ENCODE measurements at regions not wholly inside any gene's neighbourhood (a gene's known extent, or its start where the extent isn't known, plus 50 kb on each side); places are given as distances from the start of the nearest gene placed in this dataset.

GRCh38 chr13:67652887-67653286 is 422.8 kb upstream of the PCDH9 start:
- 97% methylated on average over 3 of the region's 3 CpGs; no CpG with 5 or more reads in 1 of the 2 experiments for WGBS, 2 experiments (ENCODE audit: extremely low coverage in 1 of 2, insufficient coverage in 1 of 2, insufficient read length in 1 of 2, insufficient replicate concordance in 2 of 2, low coverage in 1 of 2, low lambda C conversion rate in 2 of 2, missing lambda C conversion rate in 1 of 2)
- H4K91ac ChIP-seq (replicated peaks; ENCODE audit: insufficient read length, low read length), result no peak overlapping the region
- ChIA-PET POLR2A (ENCODE audit: partially characterized antibody) (no interaction called here), CTCF (ENCODE audit: partially characterized antibody) (interaction anchor here (1.2 kb wide), 1 partner anchor 189 kb away, joined by 3 read pairs; no protein-coding TSS in a partner anchor)
- no peak overlapping the region for H3K4me2 ChIP-seq (ENCODE audit: insufficient read depth in 1 of 2, low read depth in 2 of 2, low read length in 2 of 2)
- no peak overlapping the region for H2BK12ac ChIP-seq (ENCODE audit: low read depth, low read length)
- no peaks in the 10 kb centered on the region for H3K27me3 ChIP-seq (replicated peaks in 1 of 4; ENCODE audit: control insufficient read depth in 3 of 4, extremely low read depth in 1 of 4, insufficient read depth in 3 of 4, low read length in 3 of 4)
- no peak overlapping the region for H2BK5ac ChIP-seq (ENCODE audit: low read depth, low read length)
- H3K79me1 ChIP-seq (ENCODE audit: low read depth, low read length), result no peaks in the 10 kb centered on the region
- no peaks in the 10 kb centered on the region for H3K4me1 ChIP-seq (replicated peaks in 1 of 4; ENCODE audit: control insufficient read depth in 3 of 4, insufficient read depth in 4 of 4, low read length in 3 of 4)
- DNase-seq (ENCODE audit: low read depth in 1 of 2, low spot score in 2 of 2), result no peak
- no peak overlapping the region for H3K18ac ChIP-seq (ENCODE audit: extremely low read depth, low read length)
- no peaks in the 10 kb centered on the region for H3K9me3 ChIP-seq (ENCODE audit: insufficient read depth in 2 of 2, low read depth in 1 of 2, low read length in 1 of 2)
- no peak overlapping the region for H3K4me3 ChIP-seq (ENCODE audit: extremely low read depth in 1 of 4, insufficient read depth in 2 of 4, low read depth in 3 of 4, low read length in 4 of 4)
- no peak overlapping the region for H3K27ac ChIP-seq (ENCODE audit: low read depth, low read length)
- no peak overlapping the region for H3K9ac ChIP-seq (replicated peaks in 1 of 4; ENCODE audit: extremely low read depth in 1 of 4, low read depth in 3 of 4, low read length in 3 of 4)
- no peak overlapping the region for H4K5ac ChIP-seq (ENCODE audit: insufficient read length, low read depth, low read length)
- no peaks in the 10 kb centered on the region for H3K23me2 ChIP-seq (ENCODE audit: low read depth, low read length)
- no peak overlapping the region for H2AK5ac ChIP-seq (ENCODE audit: low read depth, low read length)
- H3K79me2 ChIP-seq (ENCODE audit: control insufficient read depth in 1 of 2, insufficient read depth in 2 of 2, low read length in 2 of 2), result no peaks in the 10 kb centered on the region
- H4K8ac ChIP-seq (ENCODE audit: extremely low read depth, insufficient read depth, low read length), result no peak overlapping the region
- no peak overlapping the region for H2BK120ac ChIP-seq (replicated peaks; ENCODE audit: low read depth, low read length)
- H3K56ac ChIP-seq (replicated peaks; ENCODE audit: insufficient read length, low read depth, low read length), result no peak overlapping the region
- peak; percentile 36 for FAIRE-seq
- H2AFZ ChIP-seq (ENCODE audit: low read length), result no peak overlapping the region
- TF ChIP-seq CTBP2 (IDR thresholded peaks at IDR 0.05; ENCODE audit: borderline replicate concordance, insufficient read depth, insufficient read length, low read length), result no peak
- TF ChIP-seq YY1 (IDR thresholded peaks at IDR 0.05; ENCODE audit: low read depth, low read length), result no peak
- no peak for TF ChIP-seq JUN (IDR thresholded peaks at IDR 0.05; ENCODE audit: low read depth, low read length)
- no peak for TF ChIP-seq TEAD4 (IDR thresholded peaks at IDR 0.05; ENCODE audit: low read depth, low read length)
- TF ChIP-seq CREB1 (IDR thresholded peaks at IDR 0.05), result no peak
- H4K20me1 ChIP-seq (replicated peaks in 1 of 2; ENCODE audit: control insufficient read depth in 1 of 2, insufficient read depth in 2 of 2, low read length in 2 of 2), result no peaks in the 10 kb centered on the region
- H3K14ac ChIP-seq (ENCODE audit: insufficient read length), result no peak overlapping the region
- no peak overlapping the region for H3K4ac ChIP-seq (replicated peaks; ENCODE audit: insufficient read length, low read depth, low read length)
- H3K23ac ChIP-seq (ENCODE audit: insufficient read length), result no peak overlapping the region
- no peak overlapping the region for H2BK20ac ChIP-seq (ENCODE audit: low read length)
- no peaks in the 10 kb centered on the region for H3K36me3 ChIP-seq (ENCODE audit: control insufficient read depth in 2 of 4, insufficient read depth in 4 of 4, low read length in 3 of 4)
- H2BK15ac ChIP-seq (ENCODE audit: low read length), result no peak overlapping the region

Data from H1 (cell line).